ENCODE measurements at regions not wholly inside any gene's neighbourhood (a gene's known extent, or its start where the extent isn't known, plus 50 kb on each side); places are given as distances from the start of the nearest gene placed in this dataset.

DNA sequence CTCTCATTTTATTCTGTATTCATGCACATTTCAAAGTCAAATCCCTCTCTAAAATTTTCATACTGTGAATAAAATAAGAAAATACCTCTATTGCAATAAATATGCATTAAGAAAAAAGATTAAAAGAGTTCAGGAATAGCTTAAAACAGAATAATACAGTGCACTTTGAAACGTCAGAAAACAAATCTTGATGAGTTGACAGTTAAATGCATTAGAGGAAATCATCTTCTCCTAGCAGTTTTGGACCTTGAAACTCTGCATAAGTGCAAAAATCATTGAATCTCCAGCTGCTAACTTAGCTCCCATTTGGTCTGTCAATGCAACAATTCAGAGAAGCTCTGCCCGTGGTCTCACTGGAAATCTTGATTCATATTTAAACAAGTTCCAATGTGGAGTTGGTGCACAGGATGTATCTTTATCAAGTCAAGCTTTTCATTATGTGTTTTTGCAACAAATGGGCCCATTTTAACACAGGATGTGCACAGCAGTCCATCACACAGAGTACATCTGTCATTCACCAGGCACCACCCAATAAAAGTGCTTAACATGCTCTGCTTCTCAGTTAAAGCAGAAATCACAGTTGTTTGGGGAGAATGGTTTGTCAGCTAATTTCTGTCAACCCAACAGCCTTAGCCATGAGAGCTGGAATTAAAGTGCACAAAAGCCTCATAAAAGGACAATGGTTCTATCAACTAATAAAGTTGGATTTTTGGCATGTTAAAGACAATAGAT lies 98.8 kb upstream of the ARRDC4 start:
- Histone ChIP-seq H3K27ac (ENCODE audit: insufficient read depth, low read depth, low read length, poor library complexity, severe bottlenecking) (no peak overlapping the region), H3K27me3 (ENCODE audit: control insufficient read depth, insufficient read depth, low read length, poor library complexity, severe bottlenecking) (no peaks in the 10 kb centered on the region), H3K4me1 (ENCODE audit: control insufficient read depth, insufficient read depth, low read length) (no peaks in the 10 kb centered on the region), H3K9me3 (ENCODE audit: control insufficient read depth, low read length) (no peaks in the 10 kb centered on the region), H3K4me3 (ENCODE audit: insufficient read depth, low read depth, low read length) (no peak overlapping the region), H3K36me3 (ENCODE audit: control insufficient read depth, insufficient read depth, low read length) (no peaks in the 10 kb centered on the region)
- 82 to 91% methylated on average over 2 of the region's 2 CpGs for WGBS, 2 experiments

DNA sequence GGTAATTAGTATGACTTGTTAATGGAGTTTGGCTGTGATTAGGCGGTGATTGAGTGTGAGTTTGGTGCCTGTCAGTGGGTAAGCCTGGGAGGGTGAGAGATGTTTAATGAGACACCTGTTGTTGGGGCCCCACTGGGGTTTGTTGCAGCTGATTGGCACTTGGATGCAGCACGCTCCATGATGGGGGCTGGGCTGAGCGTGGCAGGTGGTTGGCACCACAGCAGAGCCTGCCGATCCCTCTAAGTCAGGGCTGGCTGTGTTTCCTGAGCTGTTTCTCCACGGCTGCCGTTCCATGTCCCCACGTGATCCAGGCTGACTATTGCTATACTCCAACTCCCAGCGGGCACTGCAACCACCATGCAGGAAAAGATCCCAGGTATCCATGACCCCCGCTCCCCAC lies 93.5 kb upstream of the ARRDC4 start:
- H3K9me3 ChIP-seq (ENCODE audit: control insufficient read depth, low read length), result no peaks in the 10 kb centered on the region
- no peaks in the 10 kb centered on the region for H3K4me1 ChIP-seq (ENCODE audit: control insufficient read depth, insufficient read depth, low read length)
- H3K27ac ChIP-seq (ENCODE audit: insufficient read depth, low read depth, low read length, poor library complexity, severe bottlenecking), result no peak overlapping the region
- H3K27me3 ChIP-seq (ENCODE audit: control insufficient read depth, insufficient read depth, low read length, poor library complexity, severe bottlenecking), result no peaks in the 10 kb centered on the region
- WGBS, 2 experiments, result 93% methylated on average over 9 of the region's 9 CpGs
- no peaks in the 10 kb centered on the region for H3K36me3 ChIP-seq (ENCODE audit: control insufficient read depth, insufficient read depth, low read length)
- no peak overlapping the region for H3K4me3 ChIP-seq (ENCODE audit: insufficient read depth, low read depth, low read length)

DNA sequence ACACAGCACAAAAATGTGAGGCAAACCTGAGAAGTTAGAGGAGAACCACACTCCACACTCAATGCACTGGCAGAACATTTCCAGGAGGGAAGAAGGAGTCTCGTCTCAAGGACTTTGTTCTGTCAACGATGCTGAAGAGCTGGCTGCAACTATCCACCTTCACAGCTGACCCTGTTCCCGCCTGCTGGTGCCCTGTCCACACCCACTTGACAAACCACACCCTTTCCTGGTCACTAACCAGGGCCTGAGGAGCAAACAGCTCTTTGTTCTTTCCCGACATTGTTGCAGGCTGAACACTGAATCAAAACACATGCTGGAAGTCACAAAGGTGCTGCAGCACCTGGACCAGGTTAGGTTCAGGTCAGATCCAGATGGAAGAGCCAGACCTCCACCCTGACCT lies 92.6 kb upstream of the ARRDC4 start:
- H3K4me3 ChIP-seq (ENCODE audit: insufficient read depth, low read depth, low read length), result no peak overlapping the region
- no peaks in the 10 kb centered on the region for H3K36me3 ChIP-seq (ENCODE audit: control insufficient read depth, insufficient read depth, low read length)
- 83 to 89% methylated on average over 4 of the region's 4 CpGs for WGBS, 2 experiments
- no peaks in the 10 kb centered on the region for H3K4me1 ChIP-seq (ENCODE audit: control insufficient read depth, insufficient read depth, low read length)
- no peaks in the 10 kb centered on the region for H3K9me3 ChIP-seq (ENCODE audit: control insufficient read depth, low read length)
- no peak overlapping the region for H3K27ac ChIP-seq (ENCODE audit: insufficient read depth, low read depth, low read length, poor library complexity, severe bottlenecking)
- H3K27me3 ChIP-seq (ENCODE audit: control insufficient read depth, insufficient read depth, low read length, poor library complexity, severe bottlenecking), result no peaks in the 10 kb centered on the region

DNA sequence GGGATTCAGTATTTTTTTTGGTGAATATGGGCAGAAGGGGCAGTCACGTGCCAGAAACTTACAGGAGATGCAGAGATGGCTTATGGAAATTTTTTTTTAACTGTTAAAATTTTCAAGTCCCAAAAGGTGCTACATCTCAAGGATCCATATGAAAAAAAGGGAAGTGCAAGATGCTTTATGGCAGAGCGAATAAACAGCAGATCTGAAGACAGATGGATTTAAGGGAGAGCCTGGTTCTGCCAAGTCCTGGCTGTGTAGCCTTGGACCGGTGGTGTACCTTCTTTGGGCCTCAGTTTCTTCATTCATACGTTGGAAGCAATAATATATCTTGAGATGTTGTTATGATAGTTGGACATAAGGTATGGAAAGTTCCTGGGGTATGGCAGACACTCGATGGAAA lies 91.5 kb upstream of the ARRDC4 start:
- Histone ChIP-seq H3K4me1 (ENCODE audit: control insufficient read depth, insufficient read depth, low read length) (no peaks in the 10 kb centered on the region), H3K36me3 (ENCODE audit: control insufficient read depth, insufficient read depth, low read length) (no peaks in the 10 kb centered on the region), H3K4me3 (ENCODE audit: insufficient read depth, low read depth, low read length) (no peak overlapping the region), H3K27ac (ENCODE audit: insufficient read depth, low read depth, low read length, poor library complexity, severe bottlenecking) (no peak overlapping the region), H3K9me3 (ENCODE audit: control insufficient read depth, low read length) (no peaks in the 10 kb centered on the region), H3K27me3 (ENCODE audit: control insufficient read depth, insufficient read depth, low read length, poor library complexity, severe bottlenecking) (no peaks in the 10 kb centered on the region)
- WGBS, 2 experiments, result 90 to 97% methylated on average over 5 of the region's 5 CpGs

DNA sequence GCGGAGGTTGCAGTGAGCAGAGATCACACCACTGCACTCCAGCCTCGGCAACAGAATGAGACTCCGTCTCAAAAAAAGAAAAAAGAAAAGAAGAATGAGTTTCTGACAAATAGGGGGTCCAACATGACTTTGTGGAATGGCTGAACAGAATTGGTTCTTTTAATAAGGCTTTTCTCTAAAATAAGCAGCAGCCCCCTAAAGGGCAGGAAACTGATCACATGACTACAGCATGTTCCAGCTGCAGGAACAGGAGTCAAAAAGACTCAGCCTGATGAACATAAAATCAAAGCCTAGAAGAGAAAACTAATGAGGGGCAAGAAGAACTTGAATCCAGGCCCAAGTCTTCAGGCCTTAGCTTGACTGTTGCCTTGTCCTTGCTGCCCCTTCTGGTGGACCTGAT lies 89.7 kb upstream of the ARRDC4 start:
- Histone ChIP-seq H3K4me1 (ENCODE audit: control insufficient read depth, insufficient read depth, low read length) (no peaks in the 10 kb centered on the region), H3K27ac (ENCODE audit: insufficient read depth, low read depth, low read length, poor library complexity, severe bottlenecking) (no peak overlapping the region), H3K4me3 (ENCODE audit: insufficient read depth, low read depth, low read length) (no peak overlapping the region), H3K27me3 (ENCODE audit: control insufficient read depth, insufficient read depth, low read length, poor library complexity, severe bottlenecking) (no peaks in the 10 kb centered on the region), H3K9me3 (ENCODE audit: control insufficient read depth, low read length) (no peaks in the 10 kb centered on the region), H3K36me3 (ENCODE audit: control insufficient read depth, insufficient read depth, low read length) (no peaks in the 10 kb centered on the region)
- WGBS, 2 experiments, result 90 to 97% methylated on average over 3 of the region's 3 CpGs

DNA sequence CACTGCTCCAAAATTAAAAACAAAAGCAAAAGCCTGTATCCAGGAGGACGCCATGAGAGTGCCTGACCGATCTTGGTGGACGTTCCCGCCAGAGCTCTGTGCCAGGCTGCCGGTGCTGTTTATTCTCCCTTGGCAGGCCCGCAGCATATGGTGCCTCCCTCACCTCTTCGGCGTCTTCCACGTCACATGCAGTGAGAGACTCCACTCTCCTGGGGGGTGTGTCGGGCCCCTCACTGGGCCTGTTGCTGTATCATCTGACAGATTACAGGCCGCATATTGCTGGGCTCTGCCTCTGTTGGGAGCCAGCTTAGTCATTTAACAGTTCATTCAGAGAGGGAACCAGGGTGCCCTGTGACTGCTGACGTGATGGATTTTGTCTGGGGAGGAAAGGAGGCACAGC lies 86.4 kb upstream of the ARRDC4 start:
- Histone ChIP-seq H3K4me3 (ENCODE audit: insufficient read depth, low read depth, low read length) (no peak overlapping the region), H3K27me3 (ENCODE audit: control insufficient read depth, insufficient read depth, low read length, poor library complexity, severe bottlenecking) (no peaks in the 10 kb centered on the region), H3K9me3 (ENCODE audit: control insufficient read depth, low read length) (no peaks in the 10 kb centered on the region), H3K36me3 (ENCODE audit: control insufficient read depth, insufficient read depth, low read length) (no peaks in the 10 kb centered on the region), H3K4me1 (ENCODE audit: control insufficient read depth, insufficient read depth, low read length) (no peaks in the 10 kb centered on the region), H3K27ac (ENCODE audit: insufficient read depth, low read depth, low read length, poor library complexity, severe bottlenecking) (no peak overlapping the region)
- 88 to 89% methylated on average over 12 of the region's 12 CpGs for WGBS, 2 experiments

DNA sequence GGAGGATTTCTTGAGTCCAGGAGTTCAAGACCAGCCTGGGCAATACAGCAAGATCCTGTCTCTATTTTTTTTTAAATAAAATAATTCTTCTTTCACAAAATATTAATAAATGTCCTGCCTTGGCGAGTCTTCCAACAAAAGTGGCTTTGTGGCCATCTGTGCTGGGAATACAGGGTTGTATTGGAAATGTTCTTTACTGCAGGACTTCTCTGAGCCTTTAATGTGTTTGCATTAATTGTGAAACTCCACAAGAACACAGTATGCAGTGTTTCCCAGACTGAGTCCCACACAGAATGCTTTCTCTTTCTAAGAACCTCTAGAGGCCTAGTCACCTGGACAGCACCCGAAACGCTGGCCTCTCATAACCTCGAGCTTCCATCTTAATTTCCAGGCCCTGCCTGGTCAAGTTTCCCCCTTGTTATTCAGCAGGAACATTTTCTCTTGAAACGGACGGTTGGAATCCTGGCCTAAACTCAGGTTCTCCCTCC lies 85.4 kb upstream of the ARRDC4 start:
- H3K27ac ChIP-seq (ENCODE audit: insufficient read depth, low read depth, low read length, poor library complexity, severe bottlenecking), result no peak overlapping the region
- no peaks in the 10 kb centered on the region for H3K36me3 ChIP-seq (ENCODE audit: control insufficient read depth, insufficient read depth, low read length)
- H3K27me3 ChIP-seq (ENCODE audit: control insufficient read depth, insufficient read depth, low read length, poor library complexity, severe bottlenecking), result no peaks in the 10 kb centered on the region
- no peak overlapping the region for H3K4me3 ChIP-seq (ENCODE audit: insufficient read depth, low read depth, low read length)
- H3K4me1 ChIP-seq (ENCODE audit: control insufficient read depth, insufficient read depth, low read length), result no peaks in the 10 kb centered on the region
- no peaks in the 10 kb centered on the region for H3K9me3 ChIP-seq (ENCODE audit: control insufficient read depth, low read length)
- 94 to 96% methylated on average over 6 of the region's 6 CpGs for WGBS, 2 experiments

DNA sequence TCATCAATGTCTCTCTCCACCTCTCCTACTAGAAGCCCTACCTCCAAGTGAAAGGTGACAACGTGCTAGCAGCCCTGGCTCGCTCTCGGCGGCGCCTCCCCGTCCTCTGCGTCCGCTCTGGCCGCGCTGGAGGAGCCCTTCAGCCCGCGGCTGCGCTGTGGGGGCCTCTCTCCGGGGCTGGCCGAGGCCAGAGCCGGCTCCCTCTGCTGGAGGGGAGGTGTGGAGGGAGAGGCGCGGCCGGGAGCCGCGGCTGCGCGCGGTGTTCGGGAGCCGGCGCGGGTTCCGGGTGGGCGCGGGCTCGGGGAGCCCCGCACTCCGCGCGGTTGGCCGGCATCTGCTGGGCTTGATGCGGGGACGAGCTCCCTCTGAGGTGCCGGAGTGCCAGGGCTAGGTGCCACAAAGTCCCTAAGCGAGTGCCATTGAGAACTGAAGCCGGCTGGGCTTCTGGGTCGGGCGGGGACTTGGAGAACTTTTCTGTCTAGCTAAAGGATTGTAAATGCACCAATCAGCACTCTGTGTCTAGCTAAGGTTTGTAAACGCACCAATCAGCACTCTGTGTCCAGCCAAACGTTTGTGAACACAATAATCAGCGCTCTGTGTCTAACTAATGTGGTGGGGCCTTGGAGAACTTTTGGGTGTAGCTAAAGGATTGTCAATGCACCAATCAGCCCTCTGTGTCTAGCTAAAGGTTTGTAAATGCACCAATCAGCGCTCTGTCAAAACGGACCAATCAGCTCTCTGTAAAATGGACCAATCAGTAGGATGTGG lies 84.8 kb upstream of the ARRDC4 start:
- Histone ChIP-seq H3K4me3 (ENCODE audit: insufficient read depth, low read depth, low read length) (no peak overlapping the region), H3K27me3 (ENCODE audit: control insufficient read depth, insufficient read depth, low read length, poor library complexity, severe bottlenecking) (no peaks in the 10 kb centered on the region), H3K4me1 (ENCODE audit: control insufficient read depth, insufficient read depth, low read length) (no peaks in the 10 kb centered on the region), H3K36me3 (ENCODE audit: control insufficient read depth, insufficient read depth, low read length) (no peaks in the 10 kb centered on the region), H3K9me3 (ENCODE audit: control insufficient read depth, low read length) (no peaks in the 10 kb centered on the region), H3K27ac (ENCODE audit: insufficient read depth, low read depth, low read length, poor library complexity, severe bottlenecking) (no peak overlapping the region)
- 92 to 96% methylated on average over 49 of the region's 49 CpGs for WGBS, 2 experiments

DNA sequence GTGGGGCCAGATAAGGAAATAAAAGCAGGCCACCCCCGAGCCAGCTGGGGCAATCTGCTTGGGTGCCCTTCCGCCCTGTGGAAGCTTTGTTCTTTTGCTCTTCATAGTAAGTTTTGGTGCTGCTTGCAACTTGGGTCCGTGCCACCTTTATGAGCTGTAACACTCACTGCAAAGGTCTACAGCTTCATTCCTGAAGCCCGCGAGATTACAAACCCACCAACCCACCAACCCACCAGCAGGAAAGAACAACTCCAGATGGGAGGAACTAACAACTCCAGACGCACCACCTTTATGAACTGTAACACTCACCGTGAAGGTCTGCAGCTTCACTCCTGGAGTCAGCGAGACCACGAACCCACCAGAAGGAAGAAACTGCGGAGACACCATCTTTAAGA lies 84.2 kb upstream of the ARRDC4 start:
- Histone ChIP-seq H3K4me3 (ENCODE audit: insufficient read depth, low read depth, low read length) (no peak overlapping the region), H3K27ac (ENCODE audit: insufficient read depth, low read depth, low read length, poor library complexity, severe bottlenecking) (no peak overlapping the region), H3K4me1 (ENCODE audit: control insufficient read depth, insufficient read depth, low read length) (no peaks in the 10 kb centered on the region), H3K27me3 (ENCODE audit: control insufficient read depth, insufficient read depth, low read length, poor library complexity, severe bottlenecking) (no peaks in the 10 kb centered on the region), H3K9me3 (ENCODE audit: control insufficient read depth, low read length) (no peaks in the 10 kb centered on the region), H3K36me3 (ENCODE audit: control insufficient read depth, insufficient read depth, low read length) (no peaks in the 10 kb centered on the region)
- WGBS, 2 experiments, result 91 to 92% methylated on average over 10 of the region's 10 CpGs

DNA sequence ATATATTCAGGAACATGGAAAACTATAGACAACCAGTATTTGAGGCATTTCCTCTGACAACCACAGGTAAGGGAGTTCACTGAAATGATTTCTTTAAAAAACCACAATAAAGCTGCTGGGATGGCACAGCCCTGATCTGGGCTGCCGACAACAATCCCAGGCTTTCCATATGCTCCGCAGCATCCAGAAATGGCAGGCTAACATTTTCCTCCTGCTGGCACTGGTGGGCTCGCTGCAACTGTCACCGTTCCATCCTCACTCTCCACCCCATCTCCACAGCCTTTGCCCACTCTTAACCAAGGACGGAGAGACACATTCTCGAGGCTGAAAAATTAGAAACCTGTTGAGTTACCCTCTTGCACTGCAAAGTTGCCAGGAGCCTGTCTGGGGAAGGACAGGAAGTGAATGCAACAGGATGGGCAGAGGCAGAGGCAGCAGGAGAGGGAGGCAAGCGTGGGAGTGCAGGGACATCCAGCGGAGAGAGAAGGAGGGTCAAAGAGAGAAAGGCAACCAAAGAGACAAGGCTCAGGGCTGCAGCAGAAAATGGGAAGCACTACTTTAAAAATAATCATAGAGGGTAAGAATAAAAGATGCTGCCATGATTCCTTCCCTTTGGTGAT lies 79.0 kb upstream of the ARRDC4 start:
- 83 to 86% methylated on average over 8 of the region's 8 CpGs for WGBS, 2 experiments
- no peak overlapping the region for H3K4me3 ChIP-seq (ENCODE audit: insufficient read depth, low read depth, low read length)
- H3K4me1 ChIP-seq (ENCODE audit: control insufficient read depth, insufficient read depth, low read length), result no peaks in the 10 kb centered on the region
- H3K9me3 ChIP-seq (ENCODE audit: control insufficient read depth, low read length), result no peaks in the 10 kb centered on the region
- H3K27ac ChIP-seq (ENCODE audit: insufficient read depth, low read depth, low read length, poor library complexity, severe bottlenecking), result no peak overlapping the region
- no peaks in the 10 kb centered on the region for H3K27me3 ChIP-seq (ENCODE audit: control insufficient read depth, insufficient read depth, low read length, poor library complexity, severe bottlenecking)
- H3K36me3 ChIP-seq (ENCODE audit: control insufficient read depth, insufficient read depth, low read length), result no peaks in the 10 kb centered on the region
